Thyroid gland (tissue), 4 donors: ENCODE measurements at regions not wholly inside any gene's neighbourhood (a gene's known extent, or its start where the extent isn't known, plus 50 kb on each side); places are given as distances from the start of the nearest gene placed in this dataset.
"Not testable (repeated sequence)": the region's sequence is repeated elsewhere in the genome, so short reads cannot be mapped to it uniquely, and the experiment has no call there.

ENCODE experiments used
- DNase-seq, 2 donors: peaks; one replicate each; pipeline ENCODE4 v3.0.0-alpha.2; 2019
- H3K27ac ChIP-seq, 3 donors: fragments of 200-600 bp; sonication (generic); 1 replicate in 2 of 3; 2 replicates in 1 of 3; pipeline ENCODE4 v1.5.1; 2016 to 2019; ENCODE audit warnings: mild to moderate bottlenecking in 1 of 3, moderate library complexity in 1 of 3
- H3K27me3 ChIP-seq: fragments of 200-600 bp; sonication (generic); one replicate; pipeline ENCODE4 v1.5.1; 2019
- H3K36me3 ChIP-seq, 2 donors: fragments of 200-600 bp; sonication (generic); one replicate each; pipeline ENCODE4 v1.5.1; 2016 to 2019
- H3K4me1 ChIP-seq, 2 donors: fragments of 200-600 bp; sonication (generic); one replicate each; pipeline ENCODE4 v1.5.1; 2017 to 2019
- H3K4me3 ChIP-seq, 3 donors: fragments of 200-600 bp; sonication (generic); replicated peaks in 1 of 3; 1 replicate in 2 of 3; 2 replicates in 1 of 3; pipeline ENCODE4 v1.5.1; 2016; ENCODE audit warnings: mild to moderate bottlenecking in 1 of 3
- H3K9me3 ChIP-seq: fragments of 200-600 bp; sonication (generic); one replicate; pipeline ENCODE4 v1.5.1; 2017
- CTCF ChIP-seq, 6 experiments: fragments of 200-600 bp in 3 of 6; fragments of 450-650 bp in 3 of 6; sonication (generic) in 3 of 6; IDR thresholded peaks; one replicate each; pipeline ENCODE4 v1.5.1; 2016 to 2019; ENCODE audit warnings: antibody characterized with exemption in 6 of 6, mild to moderate bottlenecking in 2 of 6, inconsistent platforms in 1 of 6, moderate library complexity in 1 of 6
- POLR2A ChIP-seq, 2 donors: fragments of 450-650 bp; IDR thresholded peaks; one replicate each; pipeline ENCODE4 v1.6.1; 2017; ENCODE audit warnings: antibody characterized with exemption in 2 of 2, mild to moderate bottlenecking in 2 of 2, moderate library complexity in 1 of 2
- WGBS, 2 donors: methylation state at CpG; one replicate each; pipeline ENCODE4 v1.1.5; 2017; 5-methylcytosine and 5-hydroxymethylcytosine counted together
- intact Hi-C: fragments of 100-400 bp; cut with DNase I; formaldehyde crosslinking; loops from one replicate; pipeline ENCODE4 v1.15.1; 2023

DNA sequence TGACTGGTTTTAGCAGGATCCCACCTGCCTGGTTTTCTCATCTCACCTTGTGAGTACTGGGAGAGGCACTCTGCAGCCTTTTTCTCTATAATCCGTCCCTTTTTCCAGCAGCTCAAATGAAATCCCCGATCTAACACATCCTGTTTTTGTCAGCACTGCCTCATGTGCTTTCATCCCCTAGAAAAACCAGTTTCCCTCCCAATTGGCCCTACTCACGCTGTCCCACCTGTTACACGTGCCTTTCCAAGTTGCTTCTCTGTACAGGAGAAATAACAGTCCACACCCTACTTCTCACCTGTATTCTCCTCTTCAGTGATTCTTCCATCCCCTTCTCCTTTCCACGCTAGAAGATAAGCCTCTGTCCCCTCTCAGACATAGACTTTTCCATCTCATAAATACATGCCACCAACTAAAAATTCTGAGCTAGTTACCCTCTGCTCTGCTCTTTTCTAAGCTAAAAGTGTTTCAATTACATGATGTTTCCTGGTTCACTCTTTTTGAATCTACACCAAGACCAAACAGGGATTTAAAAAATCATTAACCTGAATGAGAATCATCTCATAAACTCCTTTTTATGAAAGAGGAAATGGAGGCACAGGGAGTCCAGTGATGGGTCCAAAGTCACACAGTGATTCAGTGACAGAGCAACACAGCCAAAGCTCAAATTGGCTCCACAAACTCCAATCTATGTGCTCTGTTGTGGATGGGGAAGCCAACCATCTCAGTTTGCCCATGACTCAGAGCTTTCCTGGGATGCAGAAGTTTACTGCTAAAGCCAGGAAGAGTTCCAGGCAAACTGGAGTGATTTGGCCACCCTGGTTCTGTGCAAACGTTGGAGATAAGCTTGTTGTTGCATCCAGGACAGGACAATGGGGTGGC is 240.0 kb upstream of the TMEM132C start:
- DNase-seq: no peak
- Histone ChIP-seq H3K27me3 (no peaks in the 10 kb centered on the region), H3K27ac (no peak overlapping the region), H3K4me3 (no peak overlapping the region), H3K36me3 (no peaks in the 10 kb centered on the region), H3K4me1 (no peaks in the 10 kb centered on the region), H3K9me3 (no peaks in the 10 kb centered on the region)
- TF ChIP-seq CTCF (IDR thresholded peaks at IDR 0.05) (no peak), POLR2A (IDR thresholded peaks at IDR 0.05) (no peak)
- WGBS, 2 donors: 31 to 37% methylated on average over 6 of the region's 6 CpGs
- intact Hi-C loops: no loop called here

- H3K27ac ChIP-seq: no peak overlapping the region
- H3K27me3 ChIP-seq: no peaks in the 10 kb centered on the region
- no peaks in the 10 kb centered on the region for H3K36me3 ChIP-seq
- TF ChIP-seq CTCF (IDR thresholded peaks at IDR 0.05): no peak
- no peak for TF ChIP-seq POLR2A (IDR thresholded peaks at IDR 0.05)
- 56 to 71% methylated on average over 2 of the region's 2 CpGs for WGBS, 2 donors
- DNase-seq: no peak
- no peaks in the 10 kb centered on the region for H3K4me1 ChIP-seq
- H3K9me3 ChIP-seq: no peaks in the 10 kb centered on the region
- intact Hi-C loops: no loop called here
- H3K4me3 ChIP-seq: no peak overlapping the region
These were observed 233.5 kb upstream of the TMEM132C start for GRCh38 chr12:128033473-128033872.

DNA sequence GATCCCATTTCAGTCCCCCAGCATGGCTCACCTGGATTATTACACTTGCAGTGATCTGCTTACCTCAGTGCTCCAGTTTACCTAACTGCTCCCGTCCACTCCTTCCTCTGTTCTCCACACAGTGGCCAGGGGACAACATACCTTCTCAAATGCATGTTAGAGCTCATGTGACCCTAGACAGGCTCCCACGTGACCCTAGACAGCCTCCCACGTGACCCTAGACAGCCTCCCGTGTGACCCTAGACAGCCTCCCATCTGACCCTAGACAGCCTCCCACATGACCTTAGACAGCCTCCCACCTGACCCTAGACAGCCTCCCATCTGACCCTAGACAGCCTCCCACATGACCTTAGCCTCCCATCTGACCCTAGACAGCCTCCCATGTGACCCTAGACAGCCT is 226.0 kb upstream of the TMEM132C start:
- Histone ChIP-seq H3K4me1 (no peaks in the 10 kb centered on the region), H3K27me3 (no peaks in the 10 kb centered on the region), H3K27ac (no peak overlapping the region), H3K36me3 (no peaks in the 10 kb centered on the region), H3K4me3 (no peak overlapping the region), H3K9me3 (no peaks in the 10 kb centered on the region)
- TF ChIP-seq POLR2A (IDR thresholded peaks at IDR 0.05): no peak
- TF ChIP-seq CTCF (IDR thresholded peaks at IDR 0.05): no peak
- intact Hi-C loops: no loop called here
- WGBS, 2 donors: 91 to 96% methylated on average over 4 of the region's 4 CpGs
- no peak for DNase-seq

- intact Hi-C loops, H3K4me1 ChIP-seq, H3K27ac ChIP-seq, H3K9me3 ChIP-seq, H3K27me3 ChIP-seq, H3K36me3 ChIP-seq, DNase-seq, H3K4me3 ChIP-seq: not testable (repeated sequence)
- 90 to 93% methylated on average over 5 to 10 of the region's 10 CpGs for WGBS, 2 donors
These were observed 224.7 kb upstream of the TMEM132C start for GRCh38 chr12:128042283-128042682.

DNA sequence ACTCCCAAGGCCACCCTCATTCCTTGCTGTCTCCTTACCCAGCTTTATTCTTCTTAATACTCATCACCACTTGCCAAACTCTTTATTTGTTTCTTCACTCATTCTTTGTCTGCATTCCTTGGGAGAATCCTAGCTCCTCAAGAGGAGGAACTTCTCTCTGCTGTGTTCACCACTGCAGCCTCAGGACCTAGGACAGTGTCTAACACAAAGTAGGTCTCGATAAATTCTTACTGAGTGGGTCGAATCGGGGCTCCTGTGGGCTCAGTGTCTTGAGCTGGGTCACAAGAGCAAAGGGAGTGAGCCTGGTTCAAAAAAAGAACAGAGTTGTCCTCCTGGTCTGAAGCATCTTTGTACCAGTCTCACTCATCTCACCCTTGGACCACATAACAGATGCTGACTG is 224.1 kb upstream of the TMEM132C start:
- no peaks in the 10 kb centered on the region for H3K4me1 ChIP-seq
- H3K27ac ChIP-seq: no peak overlapping the region
- no peaks in the 10 kb centered on the region for H3K9me3 ChIP-seq
- TF ChIP-seq CTCF (IDR thresholded peaks at IDR 0.05) (no peak), POLR2A (IDR thresholded peaks at IDR 0.05) (no peak)
- DNase-seq: no peak
- no peaks in the 10 kb centered on the region for H3K36me3 ChIP-seq
- 81 to 90% methylated on average over 3 of the region's 3 CpGs for WGBS, 2 donors
- H3K27me3 ChIP-seq: no peaks in the 10 kb centered on the region
- intact Hi-C loops: no loop called here
- no peak overlapping the region for H3K4me3 ChIP-seq
